Neural crest cell (in vitro differentiated cells): ENCODE measurements at regions not wholly inside any gene's neighbourhood (a gene's known extent, or its start where the extent isn't known, plus 50 kb on each side); places are given as distances from the start of the nearest gene placed in this dataset.
A peak's percentile ranks its signal among the peaks of the same experiment; 100 is the strongest.

Experiments used
- DNase-seq: peaks from one replicate; pipeline ENCODE4 v3.0.0; 2021; ENCODE audit warnings: low read depth, mixed read lengths, low spot score
- H3K27ac Mint-ChIP-seq: one replicate; pipeline ENCODE4 v1.8.0; 2021; ENCODE audit warnings: mild to moderate bottlenecking, mixed read lengths; ENCODE audit not compliant: unreplicated experiment
- H3K27me3 Mint-ChIP-seq: 2 replicates; pipeline ENCODE4 v1.8.0; 2021; ENCODE audit warnings: low read depth, mild to moderate bottlenecking, mixed read lengths
- H3K36me3 Mint-ChIP-seq: 2 replicates; pipeline ENCODE4 v1.8.0; 2021; ENCODE audit warnings: low read depth, mild to moderate bottlenecking, mixed read lengths
- H3K4me1 Mint-ChIP-seq: 2 replicates; pipeline ENCODE4 v1.8.0; 2021; ENCODE audit warnings: mixed read lengths
- H3K4me3 Mint-ChIP-seq: one replicate; pipeline ENCODE4 v1.8.0; 2021; ENCODE audit warnings: mild to moderate bottlenecking, mixed read lengths
- H3K9me3 Mint-ChIP-seq: 2 replicates; pipeline ENCODE4 v1.8.0; 2021; ENCODE audit warnings: mixed read lengths
- TF ChIP-seq, protein P1 (sequence below): fragments of 200-600 bp; sonication (generic); conservative IDR thresholded peaks from 2 replicates; pipeline ENCODE4 v1.5.0; 2021; ENCODE audit warnings: antibody characterized with exemption, mild to moderate bottlenecking

DNA sequence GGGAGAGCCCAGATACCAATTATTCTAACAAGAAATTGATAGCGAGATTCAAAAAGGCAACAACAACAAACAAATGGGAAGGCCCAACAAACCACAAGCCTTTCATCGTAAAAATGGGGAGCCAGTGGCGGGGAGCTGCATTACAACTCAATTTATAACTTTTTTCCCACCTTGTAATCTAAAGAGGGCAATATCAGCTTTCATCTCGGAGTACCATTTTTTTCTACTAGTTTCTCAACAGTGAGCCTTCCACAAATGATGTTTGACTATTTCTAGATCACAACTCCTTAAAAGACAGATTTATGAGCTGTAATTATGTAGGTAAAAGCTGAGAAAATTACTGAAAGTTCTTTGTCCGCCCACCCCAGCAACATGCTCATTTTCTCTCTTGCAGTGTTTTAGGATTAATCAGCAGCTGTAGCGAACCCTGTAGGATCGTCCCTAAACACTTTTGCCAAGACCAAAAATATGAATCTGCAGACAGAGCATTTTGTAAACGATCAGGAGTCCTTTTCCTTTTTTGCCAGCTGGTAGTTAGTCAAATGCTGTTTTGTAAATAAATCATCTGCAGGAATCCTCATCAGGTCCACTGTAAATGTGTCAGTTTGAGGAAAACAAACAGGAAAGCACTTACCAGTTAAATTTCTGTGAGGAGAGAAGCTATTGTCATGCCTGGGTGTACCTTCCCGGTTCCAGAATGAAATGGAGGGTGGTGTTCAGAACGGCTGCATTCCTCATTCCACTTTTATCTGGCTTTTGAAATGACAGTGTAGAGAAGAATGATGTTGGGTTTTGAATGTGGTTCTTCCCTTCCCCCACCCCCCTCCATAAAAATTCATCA is 53.2 kb downstream of the EEF1B2 start:
- Mint-ChIP-seq H3K9me3 (no peaks in the 10 kb centered on the region), H3K27ac (peak overlapping the region; percentile 83), H3K36me3 (peaks cover 2% of the 10 kb centered on the region), H3K4me1 (peaks cover 27% of the 10 kb centered on the region), H3K27me3 (no peaks in the 10 kb centered on the region), H3K4me3 (peak overlapping the region; percentile 68)
- no peak for DNase-seq
- TF ChIP-seq, protein P1, sequence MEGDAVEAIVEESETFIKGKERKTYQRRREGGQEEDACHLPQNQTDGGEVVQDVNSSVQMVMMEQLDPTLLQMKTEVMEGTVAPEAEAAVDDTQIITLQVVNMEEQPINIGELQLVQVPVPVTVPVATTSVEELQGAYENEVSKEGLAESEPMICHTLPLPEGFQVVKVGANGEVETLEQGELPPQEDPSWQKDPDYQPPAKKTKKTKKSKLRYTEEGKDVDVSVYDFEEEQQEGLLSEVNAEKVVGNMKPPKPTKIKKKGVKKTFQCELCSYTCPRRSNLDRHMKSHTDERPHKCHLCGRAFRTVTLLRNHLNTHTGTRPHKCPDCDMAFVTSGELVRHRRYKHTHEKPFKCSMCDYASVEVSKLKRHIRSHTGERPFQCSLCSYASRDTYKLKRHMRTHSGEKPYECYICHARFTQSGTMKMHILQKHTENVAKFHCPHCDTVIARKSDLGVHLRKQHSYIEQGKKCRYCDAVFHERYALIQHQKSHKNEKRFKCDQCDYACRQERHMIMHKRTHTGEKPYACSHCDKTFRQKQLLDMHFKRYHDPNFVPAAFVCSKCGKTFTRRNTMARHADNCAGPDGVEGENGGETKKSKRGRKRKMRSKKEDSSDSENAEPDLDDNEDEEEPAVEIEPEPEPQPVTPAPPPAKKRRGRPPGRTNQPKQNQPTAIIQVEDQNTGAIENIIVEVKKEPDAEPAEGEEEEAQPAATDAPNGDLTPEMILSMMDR: peak; percentile 35

DNA sequence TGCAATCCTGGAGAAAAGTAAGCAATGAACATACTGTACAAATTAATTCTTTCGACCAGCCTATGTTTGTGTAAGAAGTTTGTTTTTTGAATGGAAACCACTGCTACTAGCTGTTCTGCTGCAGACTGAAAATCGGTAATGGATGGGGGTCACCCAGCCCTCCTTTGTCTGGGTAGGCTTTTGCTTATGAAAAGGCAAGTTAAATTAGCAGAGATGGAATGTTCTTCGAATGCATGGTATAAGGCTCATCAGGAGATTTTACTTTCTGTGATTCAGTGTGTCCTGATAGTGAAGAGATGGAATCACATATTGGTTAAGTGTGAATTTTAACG is 53.8 kb downstream of the EEF1B2 start:
- H3K36me3 Mint-ChIP-seq: peaks cover 2% of the 10 kb centered on the region
- no peaks in the 10 kb centered on the region for H3K27me3 Mint-ChIP-seq
- no peaks in the 10 kb centered on the region for H3K9me3 Mint-ChIP-seq
- H3K27ac Mint-ChIP-seq: peak overlapping the region; percentile 83
- peaks cover 33% of the 10 kb centered on the region for H3K4me1 Mint-ChIP-seq
- TF ChIP-seq, protein P1: no peak
- H3K4me3 Mint-ChIP-seq: peak overlapping the region; percentile 68
- DNase-seq: no peak

DNA sequence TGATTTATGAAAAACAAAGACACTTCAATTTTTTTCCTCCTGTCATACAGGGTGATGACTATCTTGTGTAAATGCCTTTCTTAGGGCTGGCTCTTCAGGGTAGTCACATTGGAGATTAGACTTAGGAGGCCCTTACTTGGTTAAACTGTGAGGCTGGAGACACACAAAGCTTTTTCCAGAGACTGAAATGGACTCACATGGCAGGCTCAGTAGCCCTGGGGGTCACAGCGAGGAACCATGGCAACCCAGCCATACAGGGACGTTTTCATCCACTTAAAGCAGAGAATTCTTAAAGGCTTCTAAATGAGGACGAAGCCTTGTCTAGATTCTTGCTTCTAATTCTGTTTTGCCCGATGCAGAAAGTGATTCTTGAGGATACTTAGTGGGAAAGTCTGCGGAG is 57.3 kb upstream of the ZDBF2 start:
- peak; percentile 31 for DNase-seq
- Mint-ChIP-seq H3K27me3 (no peaks in the 10 kb centered on the region), H3K4me1 (peaks cover 39% of the 10 kb centered on the region), H3K27ac (peak overlapping the region; percentile 91), H3K36me3 (peaks cover 2% of the 10 kb centered on the region), H3K4me3 (peak overlapping the region; percentile 28), H3K9me3 (peaks cover 5% of the 10 kb centered on the region)
- TF ChIP-seq, protein P1: no peak

DNA sequence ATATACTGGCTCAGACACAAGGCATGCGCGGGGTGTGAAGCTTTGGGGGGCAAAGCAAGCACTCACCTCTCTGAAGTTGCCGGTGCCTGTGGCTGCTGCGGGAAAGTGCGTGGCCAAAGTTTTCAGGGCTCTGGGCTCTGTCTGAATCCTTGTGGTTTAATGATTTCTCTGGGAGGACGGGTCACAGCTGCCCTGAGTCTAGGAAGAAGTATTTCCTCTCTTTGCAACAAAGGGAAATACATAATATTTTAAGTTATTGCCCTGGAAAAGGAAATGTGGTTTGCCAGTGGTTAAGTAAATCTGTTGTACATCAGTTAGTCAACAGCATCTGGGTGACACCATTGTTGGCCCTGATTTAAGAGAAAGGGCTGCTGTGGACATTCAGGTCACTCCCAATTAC is 56.7 kb upstream of the ZDBF2 start:
- H3K9me3 Mint-ChIP-seq: peaks cover 5% of the 10 kb centered on the region
- peak; percentile 4 for DNase-seq
- peak overlapping the region; percentile 91 for H3K27ac Mint-ChIP-seq
- peaks cover 35% of the 10 kb centered on the region for H3K4me1 Mint-ChIP-seq
- TF ChIP-seq, protein P1: no peak
- H3K27me3 Mint-ChIP-seq: no peaks in the 10 kb centered on the region
- H3K4me3 Mint-ChIP-seq: peak overlapping the region; percentile 28
- peaks cover 2% of the 10 kb centered on the region for H3K36me3 Mint-ChIP-seq

DNA sequence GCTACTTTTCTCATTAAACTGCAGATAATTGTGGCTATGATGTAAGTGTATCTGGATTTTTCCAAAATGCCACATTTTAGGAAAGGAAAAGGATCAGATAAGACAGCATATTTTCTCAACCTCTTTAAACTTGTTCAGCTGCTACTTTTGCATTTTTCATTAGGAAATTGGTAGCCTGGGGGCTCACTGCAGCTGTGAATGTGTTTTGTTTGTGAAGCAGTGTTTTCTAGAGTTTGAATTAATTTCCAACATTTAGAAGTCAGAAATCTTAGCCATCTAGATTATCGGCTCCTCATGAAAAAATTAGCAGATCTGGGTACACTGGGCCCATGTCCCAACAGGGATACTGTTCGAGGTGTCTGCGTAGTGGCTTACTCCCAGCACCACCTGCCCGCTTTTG is 56.3 kb upstream of the ZDBF2 start:
- no peak overlapping the region for H3K27ac Mint-ChIP-seq
- H3K4me3 Mint-ChIP-seq: no peak overlapping the region
- H3K36me3 Mint-ChIP-seq: peaks cover 2% of the 10 kb centered on the region
- TF ChIP-seq, protein P1: no peak
- H3K27me3 Mint-ChIP-seq: no peaks in the 10 kb centered on the region
- peaks cover 30% of the 10 kb centered on the region for H3K4me1 Mint-ChIP-seq
- no peak for DNase-seq
- peaks cover 5% of the 10 kb centered on the region for H3K9me3 Mint-ChIP-seq
